ENCODE measurements at regions not wholly inside any gene's neighbourhood (a gene's known extent, or its start where the extent isn't known, plus 50 kb on each side); places are given as distances from the start of the nearest gene placed in this dataset.

- DNase-seq (ENCODE audit: low spot score), result no peak
Observed at GRCh38 chr6:62670490-62671223, 384.6 kb upstream of the KHDRBS2 start.

GRCh38 chr6:62669831-62670230, 383.8 kb upstream of the KHDRBS2 start:
- DNase-seq (ENCODE audit: low spot score), result no peak

GRCh38 chr6:62652692-62653328, 366.8 kb upstream of the KHDRBS2 start:
- DNase-seq (ENCODE audit: low spot score), result no peak

- DNase-seq (ENCODE audit: low spot score), result no peak
Observed at GRCh38 chr6:62645274-62645673, 359.2 kb upstream of the KHDRBS2 start.

GRCh38 chr6:62640749-62641148, 354.7 kb upstream of the KHDRBS2 start:
- no peak for DNase-seq (ENCODE audit: low spot score)

- DNase-seq (ENCODE audit: low spot score), result no peak
Observed at GRCh38 chr6:62626661-62627060, 340.6 kb upstream of the KHDRBS2 start.

GRCh38 chr6:62623846-62624532, 338.0 kb upstream of the KHDRBS2 start:
- DNase-seq (ENCODE audit: low spot score), result no peak

GRCh38 chr6:62615366-62616015, 329.5 kb upstream of the KHDRBS2 start:
- no peak for DNase-seq (ENCODE audit: low spot score)

GRCh38 chr6:62614442-62614841, 328.4 kb upstream of the KHDRBS2 start:
- DNase-seq (ENCODE audit: low spot score), result no peak

- DNase-seq (ENCODE audit: low spot score), result no peak
Observed at GRCh38 chr6:62613928-62614327, 327.9 kb upstream of the KHDRBS2 start.

- DNase-seq (ENCODE audit: low spot score), result no peak
Observed at GRCh38 chr6:62612471-62612870, 326.4 kb upstream of the KHDRBS2 start.

- DNase-seq (ENCODE audit: low spot score), result no peak
Observed at GRCh38 chr6:62570372-62570771, 284.3 kb upstream of the KHDRBS2 start.

- no peak for DNase-seq (ENCODE audit: low spot score)
Observed at GRCh38 chr6:62541502-62541901, 255.5 kb upstream of the KHDRBS2 start.

GRCh38 chr6:62530985-62531384, 245.0 kb upstream of the KHDRBS2 start:
- DNase-seq (ENCODE audit: low spot score), result no peak

- DNase-seq (ENCODE audit: low spot score), result no peak
Observed at GRCh38 chr6:62528894-62529526, 243.0 kb upstream of the KHDRBS2 start.

GRCh38 chr6:62523630-62524029, 237.6 kb upstream of the KHDRBS2 start:
- DNase-seq (ENCODE audit: low spot score), result no peak

GRCh38 chr6:62519574-62519973, 233.5 kb upstream of the KHDRBS2 start:
- DNase-seq (ENCODE audit: low spot score), result no peak

- DNase-seq (ENCODE audit: low spot score), result no peak
Observed at GRCh38 chr6:62516291-62517141, 230.5 kb upstream of the KHDRBS2 start.

GRCh38 chr6:62492192-62492822, 206.3 kb upstream of the KHDRBS2 start:
- no peak for DNase-seq (ENCODE audit: low spot score)

GRCh38 chr6:62480544-62480943, 194.5 kb upstream of the KHDRBS2 start:
- no peak for DNase-seq (ENCODE audit: low spot score)

- DNase-seq (ENCODE audit: low spot score), result no peak
Observed at GRCh38 chr6:62479697-62480220, 193.7 kb upstream of the KHDRBS2 start.

Measured in HuH-7 (cell line).